ENCODE measurements at regions not wholly inside any gene's neighbourhood (a gene's known extent, or its start where the extent isn't known, plus 50 kb on each side); places are given as distances from the start of the nearest gene placed in this dataset.

DNA sequence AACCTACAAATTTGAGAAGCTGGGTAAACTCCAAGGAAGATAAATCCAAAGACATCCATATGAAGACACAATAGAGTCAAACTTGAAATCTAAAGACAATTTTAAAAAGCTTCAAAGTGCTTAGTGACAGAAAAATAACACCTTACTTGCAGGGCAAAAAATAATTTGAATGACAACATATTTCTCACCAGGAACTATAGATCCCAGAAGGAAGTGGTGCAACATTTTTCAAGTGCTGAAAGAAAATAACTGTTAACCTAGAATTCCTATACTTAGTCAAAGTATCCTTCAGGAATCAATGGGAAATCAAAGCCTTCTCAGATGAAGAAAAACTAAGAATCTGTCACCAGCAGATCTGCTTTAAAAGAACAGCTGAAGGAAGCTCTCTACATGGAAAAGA is 184.4 kb downstream of the HLX start:
- TF ChIP-seq POLR2AphosphoS5 (IDR thresholded peaks at IDR 0.05; ENCODE audit: low read depth, low read length) (no peak), TAF1 (IDR thresholded peaks at IDR 0.05; ENCODE audit: borderline replicate concordance, low read depth, low read length) (no peak), POLR2A (IDR thresholded peaks at IDR 0.05; ENCODE audit: low read depth, low read length) (no peak)
- DNase-seq (ENCODE audit: insufficient read length) (no peak), FAIRE-seq (no peak)

DNA sequence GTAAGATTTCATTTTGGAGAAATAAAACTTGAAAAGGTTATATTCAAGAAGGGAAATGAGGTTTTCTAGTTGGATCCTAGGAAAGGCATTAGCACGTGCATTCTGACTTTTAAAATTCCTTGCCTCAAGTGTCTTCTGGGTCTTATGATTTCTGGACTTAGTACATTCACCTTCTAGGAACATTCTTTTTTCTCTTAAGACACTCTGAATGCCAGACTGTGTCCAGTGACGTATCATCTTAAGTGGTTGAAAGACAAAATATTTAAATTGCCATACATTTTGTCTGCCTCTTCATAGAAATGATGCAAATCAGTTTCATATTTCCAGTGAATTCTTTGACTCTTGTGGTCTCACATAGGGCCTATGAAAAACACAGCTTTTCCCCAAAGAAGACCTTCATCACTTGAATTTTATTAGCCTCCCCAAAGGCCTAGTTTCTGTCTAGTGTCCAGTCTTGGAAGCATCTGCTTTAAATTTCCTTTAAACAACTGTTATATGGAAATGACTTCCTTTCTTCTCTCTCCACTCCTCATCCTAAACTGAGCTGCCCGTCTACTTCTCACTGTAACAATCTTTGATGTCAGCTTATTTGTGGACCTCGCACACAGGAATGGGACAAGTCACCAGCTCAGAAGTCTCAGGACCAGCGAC is 187.2 kb downstream of the HLX start:
- TF ChIP-seq TAF1 (IDR thresholded peaks at IDR 0.05; ENCODE audit: borderline replicate concordance, low read depth, low read length), result no peak
- no peak for DNase-seq (ENCODE audit: insufficient read length)
- no peak for FAIRE-seq

DNA sequence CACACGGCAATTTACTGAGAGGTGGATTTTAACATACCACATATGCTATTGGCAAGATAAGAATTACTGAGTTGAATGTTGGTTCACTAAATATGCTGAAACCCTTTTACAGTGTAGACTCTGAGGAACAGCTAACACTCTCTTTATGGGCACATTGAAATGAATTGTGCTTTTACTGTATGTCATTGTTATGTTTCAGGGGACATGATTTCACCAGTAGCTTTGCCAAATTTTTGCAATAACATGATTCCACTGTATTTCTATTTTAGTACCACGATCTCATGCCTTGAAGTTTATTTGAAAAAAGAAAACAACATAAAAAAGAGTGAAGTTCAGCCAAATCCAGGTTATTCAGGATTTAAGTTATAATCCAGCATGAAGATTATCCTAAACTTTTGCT is 188.5 kb downstream of the HLX start:
- FAIRE-seq (peak; percentile 60), DNase-seq (ENCODE audit: insufficient read length) (no peak)
- no peak for TF ChIP-seq TAF1 (IDR thresholded peaks at IDR 0.05; ENCODE audit: borderline replicate concordance, low read depth, low read length)
- TF ChIP-seq POLR2AphosphoS5 (IDR thresholded peaks at IDR 0.05; ENCODE audit: low read depth, low read length), result no peak
- TF ChIP-seq POLR2A (IDR thresholded peaks at IDR 0.05; ENCODE audit: low read depth, low read length), result no peak

DNA sequence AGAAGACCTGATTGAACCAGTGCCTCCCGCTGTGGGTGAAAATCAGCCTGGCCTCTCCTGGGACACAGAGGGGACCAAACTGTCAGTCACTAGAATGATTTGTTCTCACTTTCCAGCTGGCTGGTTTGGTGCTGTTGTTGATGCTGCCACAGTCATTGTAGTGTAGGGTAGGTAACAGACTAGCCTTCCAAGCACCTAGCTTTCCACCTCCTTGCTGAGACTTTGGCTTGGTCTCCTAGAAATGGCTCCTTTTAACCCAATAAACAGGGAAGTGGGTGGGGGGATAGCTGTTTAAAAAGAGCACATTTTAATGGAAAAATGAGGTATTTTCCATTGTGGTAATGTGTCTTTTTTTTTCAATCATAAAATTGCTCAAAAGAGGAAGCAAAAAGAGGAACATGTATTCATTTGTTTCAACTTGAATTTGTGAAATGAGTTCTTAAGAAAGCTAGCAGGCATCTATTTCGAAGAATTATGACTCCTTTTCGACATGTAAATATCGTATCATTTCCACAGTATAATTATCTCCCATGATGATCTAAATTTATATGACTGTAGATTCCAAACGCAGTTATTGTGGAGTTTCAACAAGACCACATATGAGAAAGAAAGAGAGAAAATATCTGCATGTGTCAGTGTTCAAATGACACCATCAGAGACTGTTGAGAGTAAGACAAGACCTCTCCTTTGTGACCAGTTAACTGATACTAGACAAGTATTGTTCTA is 190.1 kb downstream of the HLX start:
- FAIRE-seq (peak; percentile 95), DNase-seq (ENCODE audit: insufficient read length) (no peak)
- no peak for TF ChIP-seq TAF1 (IDR thresholded peaks at IDR 0.05; ENCODE audit: borderline replicate concordance, low read depth, low read length)
- TF ChIP-seq POLR2A (IDR thresholded peaks at IDR 0.05; ENCODE audit: low read depth, low read length), result no peak
- TF ChIP-seq POLR2AphosphoS5 (IDR thresholded peaks at IDR 0.05; ENCODE audit: low read depth, low read length), result no peak

DNA sequence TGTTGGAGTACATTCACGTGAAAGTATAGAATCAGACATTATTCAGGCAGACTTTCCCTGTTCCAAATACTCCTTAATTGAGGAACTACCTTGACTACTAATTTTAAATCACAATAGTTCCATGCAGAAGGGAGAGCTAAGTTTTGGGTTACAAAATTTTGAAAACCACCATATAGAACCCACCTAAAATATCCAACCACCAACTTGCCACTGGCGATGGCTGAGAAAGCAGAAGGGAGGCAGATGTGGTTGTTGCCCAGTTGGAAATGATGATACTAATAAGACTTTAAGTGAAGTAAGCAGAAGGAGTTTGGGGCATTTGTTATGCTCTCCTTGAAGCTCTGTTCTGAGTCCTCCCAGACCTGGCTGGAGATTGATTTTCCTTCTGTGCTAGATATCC is 190.7 kb downstream of the HLX start:
- TF ChIP-seq POLR2A (IDR thresholded peaks at IDR 0.05; ENCODE audit: low read depth, low read length), result no peak
- no peak for TF ChIP-seq POLR2AphosphoS5 (IDR thresholded peaks at IDR 0.05; ENCODE audit: low read depth, low read length)
- no peak for FAIRE-seq
- DNase-seq (ENCODE audit: insufficient read length), result no peak

DNA sequence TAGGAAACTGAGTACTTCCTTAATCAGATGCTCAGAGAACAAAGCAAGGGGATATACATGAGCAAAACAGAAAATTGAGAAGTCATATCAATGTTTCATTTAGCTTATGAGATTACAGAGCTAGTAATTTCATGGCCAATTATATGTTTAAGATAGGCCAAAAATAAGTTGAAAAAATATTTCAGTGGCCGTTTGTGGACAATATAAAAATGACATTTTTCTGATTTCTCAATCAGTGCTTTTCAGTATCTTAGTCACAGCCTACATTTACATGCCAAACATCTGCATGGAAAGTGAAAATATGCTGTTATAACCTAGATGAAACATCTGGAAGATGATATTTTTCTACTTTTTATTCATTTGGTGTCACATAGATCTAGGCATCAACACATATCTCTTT is 192.5 kb downstream of the HLX start:
- TF ChIP-seq POLR2A (IDR thresholded peaks at IDR 0.05; ENCODE audit: low read depth, low read length) (no peak), TAF1 (IDR thresholded peaks at IDR 0.05; ENCODE audit: borderline replicate concordance, low read depth, low read length) (no peak), POLR2AphosphoS5 (IDR thresholded peaks at IDR 0.05; ENCODE audit: low read depth, low read length) (no peak)
- no peak for DNase-seq (ENCODE audit: insufficient read length)
- no peak for FAIRE-seq

DNA sequence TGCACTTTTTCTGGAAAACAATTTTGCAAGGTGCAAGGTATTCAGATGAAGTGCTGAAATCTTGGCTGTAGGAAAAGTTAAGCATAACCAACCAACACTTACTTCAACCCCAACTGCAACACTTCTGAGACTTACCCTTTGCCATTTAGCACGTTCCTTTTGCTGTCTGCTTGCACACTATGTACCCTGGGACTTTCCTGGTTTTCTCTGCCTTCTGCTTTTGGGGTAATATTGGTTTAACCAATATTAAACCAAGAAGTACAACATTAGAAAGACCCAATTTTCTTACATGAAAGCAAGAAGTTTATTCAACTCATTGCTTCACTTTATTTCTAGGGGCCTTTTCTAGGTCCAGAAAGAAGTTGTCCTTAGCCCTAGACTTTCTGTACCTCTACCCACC is 193.0 kb downstream of the HLX start:
- TF ChIP-seq TAF1 (IDR thresholded peaks at IDR 0.05; ENCODE audit: borderline replicate concordance, low read depth, low read length) (no peak), POLR2A (IDR thresholded peaks at IDR 0.05; ENCODE audit: low read depth, low read length) (no peak), POLR2AphosphoS5 (IDR thresholded peaks at IDR 0.05; ENCODE audit: low read depth, low read length) (no peak)
- DNase-seq (ENCODE audit: insufficient read length) (no peak), FAIRE-seq (peak; percentile 76)

DNA sequence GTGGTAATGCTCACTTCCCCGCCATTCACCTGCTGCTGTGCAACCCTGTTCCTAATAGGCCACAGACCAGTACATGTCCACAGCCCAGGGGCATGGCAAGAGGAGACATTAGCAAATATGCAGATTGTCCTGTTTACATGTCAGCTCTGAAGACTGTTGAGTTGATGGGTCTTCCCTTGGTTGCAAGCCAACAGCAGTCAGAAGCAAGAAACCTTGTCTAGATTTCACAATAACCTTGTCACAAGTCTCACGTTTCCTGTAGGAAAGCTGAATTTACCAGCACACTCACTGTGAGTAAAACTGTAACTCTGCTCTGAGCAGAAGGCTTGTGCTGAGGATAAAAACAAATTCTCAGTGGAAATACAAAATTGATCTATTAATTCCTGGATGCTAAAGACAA is 195.1 kb downstream of the HLX start:
- DNase-seq (ENCODE audit: insufficient read length), result no peak
- FAIRE-seq, result no peak

DNA sequence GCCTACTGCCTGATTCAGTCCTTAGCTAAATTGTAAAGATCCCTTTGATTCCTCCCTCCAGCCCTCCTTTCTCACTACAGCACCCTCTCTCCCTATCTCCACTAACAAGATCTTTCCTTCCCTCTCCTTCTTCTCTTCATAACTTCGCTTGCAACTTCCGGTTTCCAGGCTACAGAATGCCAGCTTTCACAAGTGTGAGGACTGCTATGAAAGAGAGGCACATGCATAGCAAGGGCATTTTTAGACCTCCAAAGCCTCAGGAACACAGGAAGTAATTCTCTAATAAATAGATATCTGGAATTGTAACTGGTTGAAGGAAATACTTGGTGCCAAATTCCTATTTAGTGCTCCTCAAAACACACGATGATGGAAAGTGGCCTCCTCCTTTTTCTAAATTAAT is 196.7 kb downstream of the HLX start:
- no peak for FAIRE-seq
- no peak for DNase-seq (ENCODE audit: insufficient read length)
- no peak for TF ChIP-seq TAF1 (IDR thresholded peaks at IDR 0.05; ENCODE audit: borderline replicate concordance, low read depth, low read length)
- TF ChIP-seq POLR2AphosphoS5 (IDR thresholded peaks at IDR 0.05; ENCODE audit: low read depth, low read length), result no peak
- TF ChIP-seq POLR2A (IDR thresholded peaks at IDR 0.05; ENCODE audit: low read depth, low read length), result no peak

More for the DNA sequence above, 195.1 kb downstream of the HLX start:
- TF ChIP-seq TAF1 (IDR thresholded peaks at IDR 0.05; ENCODE audit: borderline replicate concordance, low read depth, low read length), result no peak
- no peak for TF ChIP-seq POLR2A (IDR thresholded peaks at IDR 0.05; ENCODE audit: low read depth, low read length)
- no peak for TF ChIP-seq POLR2AphosphoS5 (IDR thresholded peaks at IDR 0.05; ENCODE audit: low read depth, low read length)

DNA sequence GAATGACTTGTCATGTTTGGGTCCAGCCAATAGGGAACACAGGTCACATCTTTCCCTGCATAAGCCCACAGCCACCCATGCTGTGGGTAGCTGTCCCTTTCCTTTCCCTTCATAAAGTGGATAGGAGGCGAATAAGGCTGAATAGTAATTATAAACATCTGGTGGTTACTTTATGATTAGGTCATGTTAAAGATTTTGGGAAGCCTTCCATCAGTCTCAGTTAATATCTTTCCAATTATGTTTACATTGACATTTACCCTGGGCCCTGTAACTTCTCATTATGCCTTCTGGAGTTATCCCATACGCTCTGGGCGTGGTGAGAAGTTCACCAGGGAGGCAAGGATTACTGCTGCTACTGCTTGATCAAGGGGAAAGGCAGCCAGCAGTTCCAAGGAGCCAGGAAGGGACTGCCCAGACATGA is 197.2 kb downstream of the HLX start:
- TF ChIP-seq TAF1 (IDR thresholded peaks at IDR 0.05; ENCODE audit: borderline replicate concordance, low read depth, low read length), result no peak
- TF ChIP-seq POLR2AphosphoS5 (IDR thresholded peaks at IDR 0.05; ENCODE audit: low read depth, low read length), result no peak
- no peak for TF ChIP-seq POLR2A (IDR thresholded peaks at IDR 0.05; ENCODE audit: low read depth, low read length)
- no peak for DNase-seq (ENCODE audit: insufficient read length)
- FAIRE-seq, result no peak

DNA sequence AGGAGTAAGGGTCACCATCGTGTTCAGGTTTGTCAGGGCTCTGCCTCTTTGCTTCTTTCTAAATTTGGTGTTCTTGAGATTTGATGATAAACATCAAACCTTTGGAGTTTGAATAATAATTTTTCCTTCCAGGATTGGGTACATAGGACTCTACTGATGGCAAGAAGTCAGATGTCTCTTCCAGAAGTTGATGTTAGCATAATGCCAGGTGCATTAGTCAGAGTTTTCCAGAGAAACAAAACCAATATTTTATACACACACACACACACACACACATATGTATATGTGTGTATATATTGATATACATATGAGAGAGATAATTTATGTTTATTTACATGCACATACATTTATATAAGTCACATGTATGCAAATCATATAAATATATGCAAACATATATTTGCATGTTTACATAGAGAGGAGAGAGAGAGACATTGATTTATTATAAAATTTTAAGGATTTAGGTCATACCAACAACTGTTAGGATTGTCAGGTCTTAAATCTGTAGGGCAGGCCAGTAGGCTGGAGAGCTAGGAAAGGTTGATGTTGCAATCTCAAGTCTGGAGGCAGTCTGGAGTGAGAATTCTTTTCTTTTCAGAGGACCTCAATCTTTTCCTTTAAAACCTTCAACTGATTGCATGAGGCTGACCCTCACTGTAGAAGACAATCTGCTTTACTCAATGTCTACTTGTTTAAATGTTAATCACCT is 199.2 kb downstream of the HLX start:
- FAIRE-seq (no peak), DNase-seq (ENCODE audit: insufficient read length) (no peak)
- no peak for TF ChIP-seq POLR2A (IDR thresholded peaks at IDR 0.05; ENCODE audit: low read depth, low read length)

DNA sequence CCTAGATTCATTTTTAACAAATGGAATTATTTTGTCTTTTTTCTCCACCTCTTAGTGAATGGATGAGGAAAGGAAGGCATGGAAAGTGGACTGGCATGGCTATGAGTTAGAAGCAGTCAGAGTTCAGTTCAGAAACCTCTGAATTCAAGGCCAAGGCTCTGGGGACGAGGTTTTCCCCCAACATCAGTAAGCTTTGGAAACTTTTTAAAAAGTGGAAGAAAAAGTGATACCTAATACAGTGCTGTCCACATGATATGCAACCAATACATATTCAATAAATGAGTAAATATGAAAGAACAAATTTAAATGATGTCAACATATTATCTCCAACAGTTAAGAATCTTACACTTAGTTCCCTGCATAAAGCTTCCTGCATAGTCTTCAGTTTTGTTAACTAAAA is 204.7 kb downstream of the HLX start:
- DNase-seq (ENCODE audit: insufficient read length), result no peak
- no peak for FAIRE-seq
- no peak for TF ChIP-seq TAF1 (IDR thresholded peaks at IDR 0.05; ENCODE audit: borderline replicate concordance, low read depth, low read length)
- no peak for TF ChIP-seq POLR2A (IDR thresholded peaks at IDR 0.05; ENCODE audit: low read depth, low read length)
- no peak for TF ChIP-seq POLR2AphosphoS5 (IDR thresholded peaks at IDR 0.05; ENCODE audit: low read depth, low read length)
